GM21619 (cell line): ENCODE measurements at regions not wholly inside any gene's neighbourhood (a gene's known extent, or its start where the extent isn't known, plus 50 kb on each side); places are given as distances from the start of the nearest gene placed in this dataset.
A peak's percentile ranks its signal among the peaks of the same experiment; 100 is the strongest.
"Not testable (repeated sequence)": the region's sequence is repeated elsewhere in the genome, so short reads cannot be mapped to it uniquely, and the experiment has no call there.

Experiments used
- ATAC-seq: cut with Tn5 transposase; IDR thresholded peaks from one replicate; pipeline ENCODE4 v1.9.1; 2021; ENCODE audit not compliant: unreplicated experiment

- not testable (repeated sequence) for ATAC-seq
These were observed 144.6 kb upstream of the DUSP22 start for GRCh38 chr6:147651-148050.

- ATAC-seq, result peak; percentile 92
These were observed 144.0 kb upstream of the DUSP22 start for GRCh38 chr6:148051-148984.

GRCh38 chr6:150147-150546, 142.1 kb upstream of the DUSP22 start:
- not testable (repeated sequence) for ATAC-seq

- ATAC-seq, result not testable (repeated sequence)
These were observed 139.9 kb upstream of the DUSP22 start for GRCh38 chr6:152436-152835.

- not testable (repeated sequence) for ATAC-seq
These were observed 139.3 kb upstream of the DUSP22 start for GRCh38 chr6:153026-153425.

GRCh38 chr6:153867-154266, 138.4 kb upstream of the DUSP22 start:
- ATAC-seq, result not testable (repeated sequence)

- not testable (repeated sequence) for ATAC-seq
These were observed 137.8 kb upstream of the DUSP22 start for GRCh38 chr6:154321-155092.

GRCh38 chr6:156010-156409, 136.3 kb upstream of the DUSP22 start:
- no peak for ATAC-seq

GRCh38 chr6:156441-157140, 135.7 kb upstream of the DUSP22 start:
- not testable (repeated sequence) for ATAC-seq

- ATAC-seq, result not testable (repeated sequence)
These were observed 135.1 kb upstream of the DUSP22 start for GRCh38 chr6:157176-157575.

GRCh38 chr6:161657-162056, 130.6 kb upstream of the DUSP22 start:
- ATAC-seq, result not testable (repeated sequence)

GRCh38 chr6:164720-165119, 127.6 kb upstream of the DUSP22 start:
- ATAC-seq, result no peak

GRCh38 chr6:165263-165662, 127.0 kb upstream of the DUSP22 start:
- no peak for ATAC-seq

- ATAC-seq, result no peak
These were observed 126.4 kb upstream of the DUSP22 start for GRCh38 chr6:165906-166305.

- no peak for ATAC-seq
These were observed 123.3 kb upstream of the DUSP22 start for GRCh38 chr6:168865-169455.

GRCh38 chr6:174036-174435, 118.3 kb upstream of the DUSP22 start:
- no peak for ATAC-seq

GRCh38 chr6:175680-176079, 116.6 kb upstream of the DUSP22 start:
- no peak for ATAC-seq

GRCh38 chr6:176766-177165, 115.5 kb upstream of the DUSP22 start:
- ATAC-seq, result no peak

- no peak for ATAC-seq
These were observed 114.2 kb upstream of the DUSP22 start for GRCh38 chr6:178119-178518.

GRCh38 chr6:178929-179328, 113.4 kb upstream of the DUSP22 start:
- not testable (repeated sequence) for ATAC-seq
